ENCODE measurements at regions not wholly inside any gene's neighbourhood (a gene's known extent, or its start where the extent isn't known, plus 50 kb on each side); places are given as distances from the start of the nearest gene placed in this dataset.

DNA sequence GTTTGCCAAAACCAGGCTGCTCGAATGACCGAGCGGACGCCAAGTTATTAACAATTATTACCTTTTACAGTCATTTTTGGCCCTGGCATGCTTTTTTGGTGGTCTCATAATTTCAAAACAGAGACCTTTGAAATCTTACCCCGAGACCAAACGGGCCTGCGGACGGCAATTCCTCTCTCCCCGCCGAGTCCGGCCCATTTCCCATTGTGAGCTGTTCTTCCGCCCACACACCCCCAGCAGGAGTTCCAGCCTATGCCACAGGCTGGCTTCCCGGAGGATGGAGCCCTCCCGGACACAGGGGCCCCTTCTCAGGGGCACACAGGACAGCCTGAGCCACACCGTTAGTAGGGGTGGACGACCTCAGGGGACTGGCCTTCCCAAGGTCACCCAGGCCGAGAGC is 130.7 kb downstream of the C16orf95 start:
- TF ChIP-seq POLR2AphosphoS5 (IDR thresholded peaks at IDR 0.05; ENCODE audit: low read depth, low read length) = no peak
- no peak for TF ChIP-seq TAF1 (IDR thresholded peaks at IDR 0.05; ENCODE audit: borderline replicate concordance, low read depth, low read length)
- no peak for TF ChIP-seq POLR2A (IDR thresholded peaks at IDR 0.05; ENCODE audit: low read depth, low read length)

Data from GM12892 (cell line).